ENCODE measurements at regions not wholly inside any gene's neighbourhood (a gene's known extent, or its start where the extent isn't known, plus 50 kb on each side); places are given as distances from the start of the nearest gene placed in this dataset.

- TF ChIP-seq, protein P1, sequence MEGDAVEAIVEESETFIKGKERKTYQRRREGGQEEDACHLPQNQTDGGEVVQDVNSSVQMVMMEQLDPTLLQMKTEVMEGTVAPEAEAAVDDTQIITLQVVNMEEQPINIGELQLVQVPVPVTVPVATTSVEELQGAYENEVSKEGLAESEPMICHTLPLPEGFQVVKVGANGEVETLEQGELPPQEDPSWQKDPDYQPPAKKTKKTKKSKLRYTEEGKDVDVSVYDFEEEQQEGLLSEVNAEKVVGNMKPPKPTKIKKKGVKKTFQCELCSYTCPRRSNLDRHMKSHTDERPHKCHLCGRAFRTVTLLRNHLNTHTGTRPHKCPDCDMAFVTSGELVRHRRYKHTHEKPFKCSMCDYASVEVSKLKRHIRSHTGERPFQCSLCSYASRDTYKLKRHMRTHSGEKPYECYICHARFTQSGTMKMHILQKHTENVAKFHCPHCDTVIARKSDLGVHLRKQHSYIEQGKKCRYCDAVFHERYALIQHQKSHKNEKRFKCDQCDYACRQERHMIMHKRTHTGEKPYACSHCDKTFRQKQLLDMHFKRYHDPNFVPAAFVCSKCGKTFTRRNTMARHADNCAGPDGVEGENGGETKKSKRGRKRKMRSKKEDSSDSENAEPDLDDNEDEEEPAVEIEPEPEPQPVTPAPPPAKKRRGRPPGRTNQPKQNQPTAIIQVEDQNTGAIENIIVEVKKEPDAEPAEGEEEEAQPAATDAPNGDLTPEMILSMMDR (conservative IDR thresholded peaks at IDR 0.05 in 1 of 2, IDR thresholded peaks at IDR 0.05 in 1 of 2; ENCODE audit: extremely low read depth in 1 of 2, insufficient read depth in 1 of 2, low read depth in 1 of 2, low read length in 2 of 2), result no peak
- TF ChIP-seq EZH2 (IDR thresholded peaks at IDR 0.05; ENCODE audit: borderline replicate concordance, low read length), result no peak
These were observed 225.7 kb downstream of the HAO1 start for GRCh38 chr20:7714549-7714948.

Data from mammary epithelial cell (primary cell).